DND-41 (cell line): ENCODE measurements at regions not wholly inside any gene's neighbourhood (a gene's known extent, or its start where the extent isn't known, plus 50 kb on each side); places are given as distances from the start of the nearest gene placed in this dataset.

ENCODE experiments used
- ATAC-seq: fragments of 200-7000 bp; cut with Tn5 transposase; 3 replicates; pipeline ENCODE4 v1.9.1; 2021; ENCODE audit warnings: low read depth; ENCODE audit not compliant: insufficient read depth
- DNase-seq: peaks from one replicate; pipeline ENCODE4 v3.0.0-alpha.2; 2020
- H2AFZ ChIP-seq: 2 replicates; pipeline ENCODE4 v1.6.0; 2012; ENCODE audit warnings: low read depth, low read length
- H3K27ac ChIP-seq: 2 replicates; pipeline ENCODE4 v1.5.1; 2012; ENCODE audit warnings: low read length, inconsistent platforms
- H3K27me3 ChIP-seq: fragments of 200-600 bp; sonication (generic); 2 replicates; pipeline ENCODE4 v1.6.0; 2012; ENCODE audit warnings: low read length, mild to moderate bottlenecking, inconsistent platforms; ENCODE audit not compliant: insufficient read depth, poor library complexity
- H3K36me3 ChIP-seq: 2 replicates; pipeline ENCODE4 v1.5.1; 2012; ENCODE audit warnings: low read length, inconsistent platforms; ENCODE audit not compliant: insufficient read depth
- H3K4me1 ChIP-seq: 2 replicates; pipeline ENCODE4 v1.5.1; 2012; ENCODE audit warnings: mild to moderate bottlenecking, low read length; ENCODE audit not compliant: insufficient read depth
- H3K4me2 ChIP-seq: 2 replicates; pipeline ENCODE4 v1.6.0; 2012; ENCODE audit warnings: mild to moderate bottlenecking, moderate library complexity, low read length, inconsistent platforms; ENCODE audit not compliant: insufficient read depth
- H3K4me3 ChIP-seq, 2 experiments: fragments of 200-600 bp in 1 of 2; shearing (Covaris generic) in 1 of 2; 2 replicates each; pipeline ENCODE4 v1.5.1; 2012 to 2016; ENCODE audit warnings: inconsistent platforms in 2 of 2, low read length in 2 of 2, mild to moderate bottlenecking in 2 of 2, low read depth in 1 of 2, moderate library complexity in 1 of 2
- H3K79me2 ChIP-seq: 2 replicates; pipeline ENCODE4 v1.6.0; 2012; ENCODE audit warnings: low read length, inconsistent platforms; ENCODE audit not compliant: insufficient read depth
- H3K9ac ChIP-seq: 2 replicates; pipeline ENCODE4 v1.6.0; 2012; ENCODE audit warnings: low read depth, mild to moderate bottlenecking, inconsistent platforms, low read length, moderate library complexity
- H3K9me3 ChIP-seq: 2 replicates; pipeline ENCODE4 v1.5.1; 2012; ENCODE audit warnings: low read length, moderate library complexity, mild to moderate bottlenecking, inconsistent platforms; ENCODE audit not compliant: insufficient read depth, severe bottlenecking
- H4K20me1 ChIP-seq: 2 replicates; pipeline ENCODE4 v1.6.0; 2012; ENCODE audit warnings: low read length; ENCODE audit not compliant: insufficient read depth
- EZH2 ChIP-seq: IDR thresholded peaks from 3 replicates; pipeline ENCODE4 v1.6.1; 2012; ENCODE audit warnings: borderline replicate concordance, low read depth, mild to moderate bottlenecking, moderate library complexity, low read length, inconsistent platforms; ENCODE audit not compliant: severe bottlenecking
- TF ChIP-seq, protein P1 (sequence below): IDR thresholded peaks from 2 replicates; pipeline ENCODE4 v1.5.1; 2012; ENCODE audit warnings: borderline replicate concordance, low read length, moderate library complexity, mild to moderate bottlenecking; ENCODE audit not compliant: poor library complexity, severe bottlenecking; ENCODE audit errors: extremely low read depth

DNA sequence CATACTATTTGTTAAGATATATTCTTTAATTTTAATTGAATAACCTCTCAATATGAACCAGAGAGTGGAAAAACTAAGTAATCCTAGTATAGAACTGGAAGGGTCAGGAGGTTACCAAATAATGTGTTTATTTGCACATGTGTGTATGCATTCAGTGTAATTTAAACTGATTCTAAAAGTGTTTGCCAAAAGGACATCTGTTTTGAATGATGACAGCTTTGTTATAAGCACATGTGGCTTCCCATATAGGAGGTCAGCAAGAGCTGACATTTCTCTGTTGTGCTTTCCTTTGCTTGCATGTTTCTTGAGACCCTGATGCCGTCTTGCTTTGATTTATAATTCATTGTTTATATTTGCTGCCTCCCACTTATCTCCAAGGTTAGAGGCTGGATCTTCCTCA is 383.4 kb downstream of the BRINP1 start:
- Histone ChIP-seq H3K36me3 (no peaks in the 10 kb centered on the region), H3K27ac (no peak overlapping the region), H3K9ac (no peak overlapping the region), H3K4me1 (no peaks in the 10 kb centered on the region), H3K4me2 (no peak overlapping the region), H2AFZ (no peak overlapping the region), H3K27me3 (no peaks in the 10 kb centered on the region), H3K9me3 (no peaks in the 10 kb centered on the region), H3K4me3 (no peak overlapping the region), H3K79me2 (no peaks in the 10 kb centered on the region), H4K20me1 (no peaks in the 10 kb centered on the region)
- DNase-seq (no peak), ATAC-seq (no peak)
- TF ChIP-seq, protein P1, sequence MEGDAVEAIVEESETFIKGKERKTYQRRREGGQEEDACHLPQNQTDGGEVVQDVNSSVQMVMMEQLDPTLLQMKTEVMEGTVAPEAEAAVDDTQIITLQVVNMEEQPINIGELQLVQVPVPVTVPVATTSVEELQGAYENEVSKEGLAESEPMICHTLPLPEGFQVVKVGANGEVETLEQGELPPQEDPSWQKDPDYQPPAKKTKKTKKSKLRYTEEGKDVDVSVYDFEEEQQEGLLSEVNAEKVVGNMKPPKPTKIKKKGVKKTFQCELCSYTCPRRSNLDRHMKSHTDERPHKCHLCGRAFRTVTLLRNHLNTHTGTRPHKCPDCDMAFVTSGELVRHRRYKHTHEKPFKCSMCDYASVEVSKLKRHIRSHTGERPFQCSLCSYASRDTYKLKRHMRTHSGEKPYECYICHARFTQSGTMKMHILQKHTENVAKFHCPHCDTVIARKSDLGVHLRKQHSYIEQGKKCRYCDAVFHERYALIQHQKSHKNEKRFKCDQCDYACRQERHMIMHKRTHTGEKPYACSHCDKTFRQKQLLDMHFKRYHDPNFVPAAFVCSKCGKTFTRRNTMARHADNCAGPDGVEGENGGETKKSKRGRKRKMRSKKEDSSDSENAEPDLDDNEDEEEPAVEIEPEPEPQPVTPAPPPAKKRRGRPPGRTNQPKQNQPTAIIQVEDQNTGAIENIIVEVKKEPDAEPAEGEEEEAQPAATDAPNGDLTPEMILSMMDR = no peak
- TF ChIP-seq EZH2 = no peak

DNA sequence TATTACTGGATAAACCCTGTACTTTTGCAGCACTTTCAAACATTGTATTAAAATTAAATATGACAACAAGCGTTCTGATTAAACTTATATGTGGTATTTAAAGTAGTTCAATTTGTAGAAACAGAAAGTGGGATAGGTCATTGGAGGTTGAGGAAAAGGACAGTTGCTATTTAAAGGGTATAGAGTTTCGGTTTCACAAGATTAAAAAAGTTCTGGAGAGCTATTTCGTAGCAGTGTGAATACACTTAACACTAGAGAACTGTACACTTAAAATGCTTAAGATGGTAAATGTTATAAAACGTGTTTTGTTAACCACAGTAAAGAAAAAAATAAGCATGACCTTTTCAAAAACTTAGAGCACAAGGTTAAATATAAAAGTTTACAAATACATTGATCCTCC is 382.1 kb downstream of the BRINP1 start:
- TF ChIP-seq, protein P1 = no peak
- TF ChIP-seq EZH2 = no peak
- H3K27ac ChIP-seq = no peak overlapping the region
- H3K79me2 ChIP-seq = no peaks in the 10 kb centered on the region
- no peak for DNase-seq
- H3K36me3 ChIP-seq = no peaks in the 10 kb centered on the region
- H3K4me2 ChIP-seq = no peak overlapping the region
- no peak overlapping the region for H3K9ac ChIP-seq
- no peak for ATAC-seq
- H3K9me3 ChIP-seq = no peaks in the 10 kb centered on the region
- H3K4me3 ChIP-seq = no peak overlapping the region
- no peaks in the 10 kb centered on the region for H3K4me1 ChIP-seq
- no peak overlapping the region for H2AFZ ChIP-seq
- H4K20me1 ChIP-seq = no peaks in the 10 kb centered on the region
- H3K27me3 ChIP-seq = no peaks in the 10 kb centered on the region

DNA sequence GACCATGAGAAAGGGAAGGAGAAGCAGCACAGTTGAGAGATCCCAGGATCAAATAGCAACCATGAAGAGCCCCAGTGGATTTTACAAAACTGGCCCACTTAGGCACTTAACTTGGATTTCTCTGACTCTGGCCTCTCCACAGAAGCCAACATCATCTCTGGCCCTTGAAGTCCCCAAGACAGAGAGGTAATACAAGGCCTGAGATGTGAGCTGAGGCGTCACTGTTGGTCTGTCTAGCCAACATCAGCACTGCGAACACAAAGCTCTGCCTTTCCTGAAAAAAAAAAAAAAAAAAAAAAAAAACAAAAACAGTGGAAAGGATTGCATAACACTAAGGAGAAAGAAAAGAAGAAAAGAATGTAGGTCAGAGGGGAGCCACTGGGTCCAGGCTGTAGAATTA is 378.3 kb downstream of the BRINP1 start:
- H3K4me3 ChIP-seq = no peak overlapping the region
- TF ChIP-seq EZH2 = no peak
- TF ChIP-seq, protein P1 = no peak
- no peaks in the 10 kb centered on the region for H3K36me3 ChIP-seq
- no peak overlapping the region for H2AFZ ChIP-seq
- H3K9me3 ChIP-seq = no peaks in the 10 kb centered on the region
- no peaks in the 10 kb centered on the region for H4K20me1 ChIP-seq
- H3K4me1 ChIP-seq = no peaks in the 10 kb centered on the region
- ATAC-seq (no peak), DNase-seq (no peak)
- H3K27me3 ChIP-seq = no peaks in the 10 kb centered on the region
- no peak overlapping the region for H3K4me2 ChIP-seq
- H3K79me2 ChIP-seq = no peaks in the 10 kb centered on the region
- no peak overlapping the region for H3K27ac ChIP-seq
- no peak overlapping the region for H3K9ac ChIP-seq
